PC-3 (cell line): ENCODE measurements at regions not wholly inside any gene's neighbourhood (a gene's known extent, or its start where the extent isn't known, plus 50 kb on each side); places are given as distances from the start of the nearest gene placed in this dataset.
"Not testable (repeated sequence)": the region's sequence is repeated elsewhere in the genome, so short reads cannot be mapped to it uniquely, and the experiment has no call there.

Source experiments
- ATAC-seq: fragments of 200-7000 bp; cut with Tn5 transposase; 2 replicates; pipeline ENCODE4 v1.9.1; 2020; ENCODE audit warnings: mild to moderate bottlenecking, moderate library complexity
- BruUV-seq: library from RNA; stranded (reverse); fragments of 400-500 nt; replicated peaks from 2 replicates; lab custom pipeline; 2021; lab: Mats Ljungman, UMichigan
- CTCF ChIA-PET: fragments of 300-600 bp; sonication (Branson Sonifier 250); formaldehyde crosslinking; loops from one replicate; lab custom pipeline; 2022; ENCODE audit warnings: antibody characterized with exemption; lab: Charles Lee
- POLR2A ChIA-PET: fragments of 300-600 bp; sonication (Branson Sonifier 250); formaldehyde crosslinking; loops from one replicate; lab custom pipeline; 2022; ENCODE audit warnings: antibody characterized with exemption; ENCODE audit not compliant: unreplicated experiment; lab: Charles Lee
- DNase-seq: peaks from one replicate; pipeline ENCODE4 v3.0.0-alpha.2; 2015
- H2AFZ ChIP-seq: fragments of 300-600 bp; sonication (generic); 2 replicates; pipeline ENCODE4 v1.6.0; 2016; ENCODE audit warnings: antibody characterized with exemption, low read length
- H3F3A ChIP-seq: fragments of 300-600 bp; sonication (generic); one replicate; pipeline ENCODE4 v1.6.0; 2017; ENCODE audit warnings: antibody characterized with exemption, low read length, control low read depth, mild to moderate bottlenecking; ENCODE audit not compliant: unreplicated experiment
- H3K27ac ChIP-seq: fragments of 300-600 bp; sonication (generic); 2 replicates; pipeline ENCODE4 v1.5.1; 2016; ENCODE audit warnings: mild to moderate bottlenecking, low read length
- H3K27me3 ChIP-seq: fragments of 300-600 bp; sonication (generic); 2 replicates; pipeline ENCODE4 v1.6.1; 2016; ENCODE audit warnings: low read length, mixed read lengths
- H3K36me3 ChIP-seq: fragments of 300-600 bp; sonication (generic); 2 replicates; pipeline ENCODE4 v1.6.1; 2016; ENCODE audit warnings: low read depth, mixed run types, low read length, mixed read lengths
- H3K4me1 ChIP-seq: fragments of 300-600 bp; sonication (generic); 2 replicates; pipeline ENCODE4 v1.5.1; 2016; ENCODE audit warnings: low read length; ENCODE audit not compliant: insufficient read depth
- H3K4me2 ChIP-seq: fragments of 300-600 bp; sonication (generic); 2 replicates; pipeline ENCODE4 v1.6.0; 2016; ENCODE audit warnings: low read length
- H3K4me3 ChIP-seq: fragments of 300-600 bp; sonication (generic); 2 replicates; pipeline ENCODE4 v1.5.1; 2016; ENCODE audit warnings: mild to moderate bottlenecking, low read length, mixed read lengths
- H3K79me2 ChIP-seq: fragments of 300-600 bp; sonication (generic); 2 replicates; pipeline ENCODE4 v1.6.1; 2017; ENCODE audit warnings: low read length, mixed read lengths
- H3K9ac ChIP-seq: fragments of 300-600 bp; sonication (generic); 2 replicates; pipeline ENCODE4 v1.6.0; 2016; ENCODE audit warnings: mild to moderate bottlenecking, low read length
- H3K9me2 ChIP-seq: fragments of 300-600 bp; sonication (generic); replicated peaks from 2 replicates; pipeline ENCODE4 v1.6.1; 2016; ENCODE audit warnings: mixed run types, low read length, mixed read lengths
- H3K9me3 ChIP-seq: fragments of 300-600 bp; sonication (generic); 2 replicates; pipeline ENCODE4 v1.6.1; 2016; ENCODE audit warnings: low read length, mixed read lengths
- H4K20me1 ChIP-seq: fragments of 300-600 bp; sonication (generic); 2 replicates; pipeline ENCODE4 v1.6.1; 2016; ENCODE audit warnings: low read length, mixed read lengths
- EZH2 ChIP-seq: fragments of 300-600 bp; sonication (generic); IDR thresholded peaks from one replicate; pipeline ENCODE4 v1.6.1; 2017; ENCODE audit warnings: antibody characterized with exemption, mild to moderate bottlenecking, low read length; ENCODE audit not compliant: unreplicated experiment
- intact Hi-C: fragments of 100-400 bp; cut with micrococcal nuclease; formaldehyde crosslinking; loops from 2 replicates; pipeline ENCODE4 v1.9.0; 2023
- TF ChIP-seq, protein P1 (sequence below): fragments of 300-600 bp; sonication (generic); conservative IDR thresholded peaks from 2 replicates; pipeline ENCODE4 v1.5.1; 2017; ENCODE audit warnings: antibody characterized with exemption, low read depth, mild to moderate bottlenecking, low read length

DNA sequence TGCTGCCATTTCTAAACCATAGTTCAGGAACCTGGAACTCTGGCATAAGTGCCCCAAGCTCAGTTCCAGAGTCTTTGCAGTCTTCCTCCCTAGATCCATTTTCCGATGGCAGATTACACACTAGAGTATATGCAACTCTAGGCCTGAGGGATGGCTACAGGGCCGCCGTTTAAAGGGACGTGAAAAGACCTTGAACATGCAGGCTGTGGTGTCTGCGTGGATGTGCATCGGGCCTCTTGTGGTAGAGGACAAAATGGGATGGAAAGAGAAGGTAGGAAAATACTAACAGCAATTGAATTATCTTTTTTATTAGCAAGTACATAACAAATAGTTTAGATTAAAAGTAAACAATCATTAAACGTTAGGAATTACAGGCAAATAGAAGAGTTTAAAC, 588.9 kb downstream of the RFPL4B start:
- Histone ChIP-seq H3F3A (no peaks in the 10 kb centered on the region), H3K4me1 (peaks cover 5% of the 10 kb centered on the region; the same call in 1 of the 2 replicates), H3K9me2 (no peaks in the 10 kb centered on the region), H3K9me3 (no peaks in the 10 kb centered on the region), H3K79me2 (no peaks in the 10 kb centered on the region), H3K9ac (no peak overlapping the region), H4K20me1 (no peaks in the 10 kb centered on the region), H3K4me3 (no peak overlapping the region), H3K4me2 (no peak overlapping the region), H3K27me3 (no peaks in the 10 kb centered on the region), H3K27ac (no peak overlapping the region), H2AFZ (no peak overlapping the region), H3K36me3 (no peaks in the 10 kb centered on the region)
- BruUV-seq, result no TSS peak
- POLR2A ChIA-PET, result no interaction called here
- TF ChIP-seq, protein P1, sequence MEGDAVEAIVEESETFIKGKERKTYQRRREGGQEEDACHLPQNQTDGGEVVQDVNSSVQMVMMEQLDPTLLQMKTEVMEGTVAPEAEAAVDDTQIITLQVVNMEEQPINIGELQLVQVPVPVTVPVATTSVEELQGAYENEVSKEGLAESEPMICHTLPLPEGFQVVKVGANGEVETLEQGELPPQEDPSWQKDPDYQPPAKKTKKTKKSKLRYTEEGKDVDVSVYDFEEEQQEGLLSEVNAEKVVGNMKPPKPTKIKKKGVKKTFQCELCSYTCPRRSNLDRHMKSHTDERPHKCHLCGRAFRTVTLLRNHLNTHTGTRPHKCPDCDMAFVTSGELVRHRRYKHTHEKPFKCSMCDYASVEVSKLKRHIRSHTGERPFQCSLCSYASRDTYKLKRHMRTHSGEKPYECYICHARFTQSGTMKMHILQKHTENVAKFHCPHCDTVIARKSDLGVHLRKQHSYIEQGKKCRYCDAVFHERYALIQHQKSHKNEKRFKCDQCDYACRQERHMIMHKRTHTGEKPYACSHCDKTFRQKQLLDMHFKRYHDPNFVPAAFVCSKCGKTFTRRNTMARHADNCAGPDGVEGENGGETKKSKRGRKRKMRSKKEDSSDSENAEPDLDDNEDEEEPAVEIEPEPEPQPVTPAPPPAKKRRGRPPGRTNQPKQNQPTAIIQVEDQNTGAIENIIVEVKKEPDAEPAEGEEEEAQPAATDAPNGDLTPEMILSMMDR, result no peak
- no peak for TF ChIP-seq EZH2
- DNase-seq (no peak), ATAC-seq (no peak)
- intact Hi-C loops, result no loop called here
- CTCF ChIA-PET, result no interaction called here

DNA sequence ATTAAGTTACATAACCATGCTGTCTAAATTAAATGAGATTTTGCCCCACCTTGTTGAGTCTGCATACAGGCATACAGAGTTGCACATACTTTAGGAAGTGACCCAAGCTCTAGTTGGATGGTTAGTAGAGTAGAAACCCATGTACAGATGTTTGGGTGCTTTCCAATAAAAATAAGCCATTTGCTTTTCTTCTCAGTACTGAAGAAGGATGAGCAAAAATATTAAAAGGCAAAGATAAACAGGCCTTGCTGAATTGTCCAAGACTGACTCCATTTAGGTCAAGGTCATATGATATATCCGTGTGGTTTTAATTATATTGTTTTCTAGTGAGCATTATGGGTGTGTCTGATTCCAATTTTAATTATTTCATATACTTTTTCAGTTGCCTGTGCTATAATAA, 589.4 kb downstream of the RFPL4B start:
- no peak overlapping the region for H3K4me3 ChIP-seq
- no peaks in the 10 kb centered on the region for H3K27me3 ChIP-seq
- ATAC-seq, result no peak
- intact Hi-C loops, result no loop called here
- TF ChIP-seq, protein P1, result no peak
- TF ChIP-seq EZH2, result no peak
- no peaks in the 10 kb centered on the region for H3K36me3 ChIP-seq
- H3K4me2 ChIP-seq, result no peak overlapping the region
- no peaks in the 10 kb centered on the region for H3K9me2 ChIP-seq
- H3F3A ChIP-seq, result no peaks in the 10 kb centered on the region
- H2AFZ ChIP-seq, result no peak overlapping the region
- DNase-seq, result no peak
- no peaks in the 10 kb centered on the region for H3K9me3 ChIP-seq
- no peaks in the 10 kb centered on the region for H4K20me1 ChIP-seq
- POLR2A ChIA-PET, result no interaction called here
- no peak overlapping the region for H3K9ac ChIP-seq
- H3K79me2 ChIP-seq, result no peaks in the 10 kb centered on the region
- peaks cover 5% of the 10 kb centered on the region; the same call in 1 of the 2 replicates for H3K4me1 ChIP-seq
- BruUV-seq, result no TSS peak
- no peak overlapping the region for H3K27ac ChIP-seq
- CTCF ChIA-PET, result no interaction called here

DNA sequence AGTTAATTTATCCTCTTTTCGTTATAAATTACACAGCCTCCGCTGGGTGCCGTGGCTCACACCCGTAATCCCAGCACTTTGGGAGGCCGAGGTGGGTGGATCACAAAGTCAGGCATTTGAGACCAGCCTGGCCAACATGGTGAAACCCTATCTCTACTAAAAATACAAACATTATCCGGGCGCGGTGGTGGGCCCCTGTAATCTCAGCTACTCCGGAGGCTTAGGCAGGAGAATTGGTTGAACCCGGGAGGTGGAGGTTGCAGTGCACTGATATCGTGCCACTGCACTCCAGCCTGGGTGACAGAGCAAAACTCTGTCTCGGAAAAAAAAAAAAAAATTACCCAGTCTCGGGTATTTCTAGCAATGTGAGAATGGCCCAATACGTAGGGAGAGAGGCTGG, 590.6 kb downstream of the RFPL4B start:
- H3K9me2 ChIP-seq, H3K4me2 ChIP-seq, ATAC-seq, CTCF ChIA-PET, H3K79me2 ChIP-seq, H3K36me3 ChIP-seq, POLR2A ChIA-PET, intact Hi-C loops, H4K20me1 ChIP-seq, H3K27ac ChIP-seq, H3K4me3 ChIP-seq, H2AFZ ChIP-seq, H3F3A ChIP-seq, BruUV-seq, H3K4me1 ChIP-seq, H3K27me3 ChIP-seq, H3K9ac ChIP-seq, H3K9me3 ChIP-seq, DNase-seq: not testable (repeated sequence)
